ENCODE measurements at regions not wholly inside any gene's neighbourhood (a gene's known extent, or its start where the extent isn't known, plus 50 kb on each side); places are given as distances from the start of the nearest gene placed in this dataset.

DNA sequence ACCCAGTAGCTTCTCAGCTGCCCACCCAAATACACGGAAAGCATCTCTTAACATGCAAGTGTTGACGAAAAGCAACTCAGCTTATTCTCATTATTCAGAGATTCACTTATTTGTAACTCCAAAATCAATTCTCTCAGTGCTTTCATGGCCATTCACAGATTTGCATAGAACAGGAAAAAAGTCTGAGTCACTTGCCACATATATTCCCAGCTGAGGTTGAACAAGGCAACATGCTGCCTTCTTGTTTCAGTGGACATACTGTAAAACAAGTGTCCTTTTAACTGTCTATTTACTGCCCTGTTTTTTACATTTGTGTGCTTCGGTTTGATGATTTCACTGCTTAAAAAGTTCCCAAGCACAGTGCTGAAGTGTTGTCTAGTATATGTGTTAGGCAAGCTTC, 273.0 kb downstream of the LTN1 start:
- Histone ChIP-seq H2AFZ (ENCODE audit: low read length) (no peak overlapping the region), H3K27ac (ENCODE audit: low read depth, low read length) (no peak overlapping the region), H3K4me1 (ENCODE audit: insufficient read depth, low read length) (peaks cover 4% of the 10 kb centered on the region), H3K36me3 (ENCODE audit: insufficient read depth, low read length) (no peaks in the 10 kb centered on the region), H3K79me2 (ENCODE audit: insufficient read depth, low read length) (no peaks in the 10 kb centered on the region), H3K27me3 (ENCODE audit: insufficient read depth, low read length) (no peaks in the 10 kb centered on the region), H3K4me2 (ENCODE audit: insufficient read depth, low read length) (no peak overlapping the region), H3K9me3 (ENCODE audit: low read depth, low read length) (no peaks in the 10 kb centered on the region), H3K4me3 (ENCODE audit: insufficient read depth, low read length) (no peak overlapping the region), H4K20me1 (ENCODE audit: insufficient read depth, low read length) (no peaks in the 10 kb centered on the region)
- TF ChIP-seq, protein P1, sequence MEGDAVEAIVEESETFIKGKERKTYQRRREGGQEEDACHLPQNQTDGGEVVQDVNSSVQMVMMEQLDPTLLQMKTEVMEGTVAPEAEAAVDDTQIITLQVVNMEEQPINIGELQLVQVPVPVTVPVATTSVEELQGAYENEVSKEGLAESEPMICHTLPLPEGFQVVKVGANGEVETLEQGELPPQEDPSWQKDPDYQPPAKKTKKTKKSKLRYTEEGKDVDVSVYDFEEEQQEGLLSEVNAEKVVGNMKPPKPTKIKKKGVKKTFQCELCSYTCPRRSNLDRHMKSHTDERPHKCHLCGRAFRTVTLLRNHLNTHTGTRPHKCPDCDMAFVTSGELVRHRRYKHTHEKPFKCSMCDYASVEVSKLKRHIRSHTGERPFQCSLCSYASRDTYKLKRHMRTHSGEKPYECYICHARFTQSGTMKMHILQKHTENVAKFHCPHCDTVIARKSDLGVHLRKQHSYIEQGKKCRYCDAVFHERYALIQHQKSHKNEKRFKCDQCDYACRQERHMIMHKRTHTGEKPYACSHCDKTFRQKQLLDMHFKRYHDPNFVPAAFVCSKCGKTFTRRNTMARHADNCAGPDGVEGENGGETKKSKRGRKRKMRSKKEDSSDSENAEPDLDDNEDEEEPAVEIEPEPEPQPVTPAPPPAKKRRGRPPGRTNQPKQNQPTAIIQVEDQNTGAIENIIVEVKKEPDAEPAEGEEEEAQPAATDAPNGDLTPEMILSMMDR (IDR thresholded peaks at IDR 0.05; ENCODE audit: extremely low read depth, low read depth, low read length) = no peak
- no peak for DNase-seq (ENCODE audit: insufficient read length, low spot score, missing footprints)

- TF ChIP-seq, protein P1 (IDR thresholded peaks at IDR 0.05; ENCODE audit: extremely low read depth, low read depth, low read length) = no peak
- H3K79me2 ChIP-seq (ENCODE audit: insufficient read depth, low read length) = no peaks in the 10 kb centered on the region
- H3K27ac ChIP-seq (ENCODE audit: low read depth, low read length) = peak overlapping the region; percentile 24
- H2AFZ ChIP-seq (ENCODE audit: low read length) = no peak overlapping the region
- DNase-seq (ENCODE audit: insufficient read length, low spot score, missing footprints) = no peak
- no peak overlapping the region for H3K4me2 ChIP-seq (ENCODE audit: insufficient read depth, low read length)
- peaks cover 13% of the 10 kb centered on the region for H3K4me1 ChIP-seq (ENCODE audit: insufficient read depth, low read length)
- H3K27me3 ChIP-seq (ENCODE audit: insufficient read depth, low read length) = no peaks in the 10 kb centered on the region
- H3K9me3 ChIP-seq (ENCODE audit: low read depth, low read length) = no peaks in the 10 kb centered on the region
- H4K20me1 ChIP-seq (ENCODE audit: insufficient read depth, low read length) = no peaks in the 10 kb centered on the region
- no peaks in the 10 kb centered on the region for H3K36me3 ChIP-seq (ENCODE audit: insufficient read depth, low read length)
- no peak overlapping the region for H3K4me3 ChIP-seq (ENCODE audit: insufficient read depth, low read length)
These were observed 277.8 kb downstream of the LTN1 start for GRCh38 chr21:28714777-28715464.

- no peak for DNase-seq (ENCODE audit: insufficient read length, low spot score, missing footprints)
- no peaks in the 10 kb centered on the region for H3K27me3 ChIP-seq (ENCODE audit: insufficient read depth, low read length)
- no peak overlapping the region for H3K27ac ChIP-seq (ENCODE audit: low read depth, low read length)
- no peaks in the 10 kb centered on the region for H3K79me2 ChIP-seq (ENCODE audit: insufficient read depth, low read length)
- peaks cover 16% of the 10 kb centered on the region for H3K4me1 ChIP-seq (ENCODE audit: insufficient read depth, low read length)
- H3K4me2 ChIP-seq (ENCODE audit: insufficient read depth, low read length) = no peak overlapping the region
- H3K36me3 ChIP-seq (ENCODE audit: insufficient read depth, low read length) = no peaks in the 10 kb centered on the region
- H3K4me3 ChIP-seq (ENCODE audit: insufficient read depth, low read length) = no peak overlapping the region
- H3K9me3 ChIP-seq (ENCODE audit: low read depth, low read length) = no peaks in the 10 kb centered on the region
- TF ChIP-seq, protein P1 (IDR thresholded peaks at IDR 0.05; ENCODE audit: extremely low read depth, low read depth, low read length) = no peak
- H4K20me1 ChIP-seq (ENCODE audit: insufficient read depth, low read length) = no peaks in the 10 kb centered on the region
- no peak overlapping the region for H2AFZ ChIP-seq (ENCODE audit: low read length)
These were observed 280.3 kb downstream of the LTN1 start for GRCh38 chr21:28712411-28712810.

GRCh38 chr21:28705616-28706015, 287.1 kb downstream of the LTN1 start:
- H3K9me3 ChIP-seq (ENCODE audit: low read depth, low read length) = peaks cover 3% of the 10 kb centered on the region
- no peak overlapping the region for H3K4me2 ChIP-seq (ENCODE audit: insufficient read depth, low read length)
- H3K4me3 ChIP-seq (ENCODE audit: insufficient read depth, low read length) = no peak overlapping the region
- peak overlapping the region; percentile 18 for H3K27ac ChIP-seq (ENCODE audit: low read depth, low read length)
- H3K27me3 ChIP-seq (ENCODE audit: insufficient read depth, low read length) = no peaks in the 10 kb centered on the region
- DNase-seq (ENCODE audit: insufficient read length, low spot score, missing footprints) = no peak
- TF ChIP-seq, protein P1 (IDR thresholded peaks at IDR 0.05; ENCODE audit: extremely low read depth, low read depth, low read length) = no peak
- peaks cover 27% of the 10 kb centered on the region for H3K4me1 ChIP-seq (ENCODE audit: insufficient read depth, low read length)
- peak overlapping the region; percentile 43 for H2AFZ ChIP-seq (ENCODE audit: low read length)
- no peaks in the 10 kb centered on the region for H3K79me2 ChIP-seq (ENCODE audit: insufficient read depth, low read length)
- H4K20me1 ChIP-seq (ENCODE audit: insufficient read depth, low read length) = no peaks in the 10 kb centered on the region
- no peaks in the 10 kb centered on the region for H3K36me3 ChIP-seq (ENCODE audit: insufficient read depth, low read length)

Measured in osteoblast (primary cell).